A673 (cell line): ENCODE measurements at regions not wholly inside any gene's neighbourhood (a gene's known extent, or its start where the extent isn't known, plus 50 kb on each side); places are given as distances from the start of the nearest gene placed in this dataset.

Experiments used
- BruUV-seq: library from RNA; stranded (reverse); fragments of 400-500 nt; replicated peaks from 2 replicates; lab custom pipeline; 2021; lab: Mats Ljungman, UMichigan
- CTCF ChIA-PET: fragments of 300-600 bp; sonication (Branson Sonifier 250); formaldehyde crosslinking; loops from one replicate; lab custom pipeline; 2022; ENCODE audit warnings: antibody characterized with exemption; lab: Charles Lee
- POLR2A ChIA-PET: fragments of 300-600 bp; sonication (Branson Sonifier 250); formaldehyde crosslinking; loops from one replicate; lab custom pipeline; 2022; ENCODE audit warnings: antibody characterized with exemption; ENCODE audit not compliant: low non-redundant PET; lab: Charles Lee
- DNase-seq: peaks from one replicate; pipeline ENCODE4 v3.0.0-alpha.2; 2015; ENCODE audit warnings: low spot score
- H3K27ac ChIP-seq: fragments of 200-600 bp; sonication (generic); 2 replicates; pipeline ENCODE4 v1.5.1; 2016; ENCODE audit warnings: mixed run types, low read depth, mild to moderate bottlenecking, mixed read lengths, antibody characterized with exemption, low read length; ENCODE audit not compliant: poor library complexity, severe bottlenecking
- H3K27me3 ChIP-seq: fragments of 200-600 bp; sonication (generic); replicated peaks from 2 replicates; pipeline ENCODE4 v1.6.1; 2017; ENCODE audit warnings: mixed run types, low read depth, mild to moderate bottlenecking, mixed read lengths, antibody characterized with exemption, low read length; ENCODE audit not compliant: insufficient read depth, poor library complexity
- H3K36me3 ChIP-seq: fragments of 200-600 bp; sonication (generic); 2 replicates; pipeline ENCODE4 v1.6.1; 2016; ENCODE audit warnings: mixed run types, mild to moderate bottlenecking, mixed read lengths, antibody characterized with exemption, low read length; ENCODE audit not compliant: insufficient read depth, poor library complexity, severe bottlenecking
- H3K4me1 ChIP-seq: fragments of 200-600 bp; sonication (generic); 2 replicates; pipeline ENCODE4 v1.6.1; 2017; ENCODE audit warnings: mixed run types, mild to moderate bottlenecking, mixed read lengths, antibody characterized with exemption, low read length; ENCODE audit not compliant: insufficient read depth, poor library complexity, severe bottlenecking
- H3K4me3 ChIP-seq: fragments of 200-600 bp; sonication (generic); 2 replicates; pipeline ENCODE4 v1.5.1; 2016; ENCODE audit warnings: low read depth, mixed run types, mild to moderate bottlenecking, mixed read lengths, low read length; ENCODE audit not compliant: poor library complexity, severe bottlenecking
- H3K9me3 ChIP-seq: fragments of 200-600 bp; sonication (generic); 2 replicates; pipeline ENCODE4 v1.6.1; 2016; ENCODE audit warnings: mixed run types, low read depth, mild to moderate bottlenecking, mixed read lengths, antibody characterized with exemption, low read length; ENCODE audit not compliant: poor library complexity, severe bottlenecking
- CTCF ChIP-seq: fragments of 300-800, 200-600 bp; sonication (generic); conservative IDR thresholded peaks from 2 replicates; pipeline ENCODE4 v1.5.1; 2017; ENCODE audit warnings: low read depth, mild to moderate bottlenecking, antibody characterized with exemption, low read length, moderate library complexity, mixed read lengths
- EZH2 ChIP-seq: fragments of 200-600 bp; sonication (generic); IDR thresholded peaks from 2 replicates; pipeline ENCODE4 v1.6.1; 2017; ENCODE audit warnings: borderline replicate concordance, low read depth, mild to moderate bottlenecking, mixed read lengths, antibody characterized with exemption, low read length; ENCODE audit not compliant: poor library complexity, severe bottlenecking
- intact Hi-C: fragments of 100-400 bp; cut with micrococcal nuclease; formaldehyde crosslinking; loops from one replicate; pipeline ENCODE4 v1.10.0; 2022; ENCODE audit not compliant: unreplicated experiment

GRCh38 chr5:167658889-167659288, 632.6 kb upstream of the WWC1 start:
- ChIA-PET POLR2A (no interaction called here), CTCF (no interaction called here)
- TF ChIP-seq CTCF (no peak), EZH2 (no peak)
- Histone ChIP-seq H3K27me3 (no peaks in the 10 kb centered on the region), H3K9me3 (no peaks in the 10 kb centered on the region), H3K27ac (no peak overlapping the region), H3K36me3 (no peaks in the 10 kb centered on the region), H3K4me1 (peaks cover 6% of the 10 kb centered on the region), H3K4me3 (no peak overlapping the region)
- intact Hi-C loops = no loop called here
- BruUV-seq = no TSS peak
- DNase-seq = no peak

GRCh38 chr5:167661605-167662004, 629.8 kb upstream of the WWC1 start:
- BruUV-seq = no TSS peak
- intact Hi-C loops = no loop called here
- no peak for TF ChIP-seq EZH2
- no peak for TF ChIP-seq CTCF
- peaks cover 17% of the 10 kb centered on the region for H3K4me1 ChIP-seq
- POLR2A ChIA-PET = no interaction called here
- H3K4me3 ChIP-seq = no peak overlapping the region
- DNase-seq = no peak
- H3K27ac ChIP-seq = no peak overlapping the region
- CTCF ChIA-PET = no interaction called here
- H3K27me3 ChIP-seq = no peaks in the 10 kb centered on the region
- H3K36me3 ChIP-seq = no peaks in the 10 kb centered on the region
- H3K9me3 ChIP-seq = no peaks in the 10 kb centered on the region

- ChIA-PET CTCF (no interaction called here), POLR2A (no interaction called here)
- no peak overlapping the region for H3K4me3 ChIP-seq
- no peaks in the 10 kb centered on the region for H3K27me3 ChIP-seq
- no peaks in the 10 kb centered on the region for H3K36me3 ChIP-seq
- TF ChIP-seq EZH2 (no peak), CTCF (no peak)
- no peak overlapping the region for H3K27ac ChIP-seq
- BruUV-seq = no TSS peak
- DNase-seq = no peak
- H3K9me3 ChIP-seq = no peaks in the 10 kb centered on the region
- intact Hi-C loops = no loop called here
- peaks cover 26% of the 10 kb centered on the region for H3K4me1 ChIP-seq
Measured at GRCh38 chr5:167664222-167664804, 627.1 kb upstream of the WWC1 start.
